ENCODE measurements at regions not wholly inside any gene's neighbourhood (a gene's known extent, or its start where the extent isn't known, plus 50 kb on each side); places are given as distances from the start of the nearest gene placed in this dataset.

DNA sequence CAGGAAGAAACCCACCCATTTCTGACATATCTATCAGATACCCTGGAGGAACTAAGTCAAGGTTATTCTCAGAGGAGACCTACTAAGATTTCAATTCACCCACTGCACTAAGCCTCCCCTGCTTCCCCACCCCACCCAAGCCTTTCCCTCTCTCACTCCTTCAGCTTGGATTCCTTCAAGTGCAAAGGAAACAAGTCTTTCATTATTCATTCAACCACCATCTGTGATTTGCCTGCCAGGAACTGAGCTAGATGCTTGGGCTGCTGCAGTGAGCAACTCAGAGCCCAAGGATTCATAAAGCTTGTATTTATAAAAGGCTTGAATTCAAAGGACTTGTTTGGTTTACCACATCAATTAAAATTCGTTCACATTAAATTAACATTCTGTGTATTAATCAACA is 161.3 kb downstream of the GXYLT1 start:
- Histone ChIP-seq H3K4me3 (no peak overlapping the region), H3K9me3 (no peaks in the 10 kb centered on the region), H3K36me3 (no peaks in the 10 kb centered on the region), H3K4me1 (no peaks in the 10 kb centered on the region), H3K27me3 (no peaks in the 10 kb centered on the region), H3K27ac (no peak overlapping the region)
- DNase-seq: no peak
- TF ChIP-seq, protein P1, sequence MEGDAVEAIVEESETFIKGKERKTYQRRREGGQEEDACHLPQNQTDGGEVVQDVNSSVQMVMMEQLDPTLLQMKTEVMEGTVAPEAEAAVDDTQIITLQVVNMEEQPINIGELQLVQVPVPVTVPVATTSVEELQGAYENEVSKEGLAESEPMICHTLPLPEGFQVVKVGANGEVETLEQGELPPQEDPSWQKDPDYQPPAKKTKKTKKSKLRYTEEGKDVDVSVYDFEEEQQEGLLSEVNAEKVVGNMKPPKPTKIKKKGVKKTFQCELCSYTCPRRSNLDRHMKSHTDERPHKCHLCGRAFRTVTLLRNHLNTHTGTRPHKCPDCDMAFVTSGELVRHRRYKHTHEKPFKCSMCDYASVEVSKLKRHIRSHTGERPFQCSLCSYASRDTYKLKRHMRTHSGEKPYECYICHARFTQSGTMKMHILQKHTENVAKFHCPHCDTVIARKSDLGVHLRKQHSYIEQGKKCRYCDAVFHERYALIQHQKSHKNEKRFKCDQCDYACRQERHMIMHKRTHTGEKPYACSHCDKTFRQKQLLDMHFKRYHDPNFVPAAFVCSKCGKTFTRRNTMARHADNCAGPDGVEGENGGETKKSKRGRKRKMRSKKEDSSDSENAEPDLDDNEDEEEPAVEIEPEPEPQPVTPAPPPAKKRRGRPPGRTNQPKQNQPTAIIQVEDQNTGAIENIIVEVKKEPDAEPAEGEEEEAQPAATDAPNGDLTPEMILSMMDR (IDR thresholded peaks at IDR 0.05): no peak
- intact Hi-C loops (cut with DNase I): no loop called here
- ATAC-seq: no peak

GRCh38 chr12:41981758-41982157 is 162.9 kb downstream of the GXYLT1 start:
- DNase-seq (no peak), ATAC-seq (no peak)
- Histone ChIP-seq H3K27ac (no peak overlapping the region), H3K4me3 (no peak overlapping the region), H3K4me1 (no peaks in the 10 kb centered on the region), H3K27me3 (no peaks in the 10 kb centered on the region), H3K9me3 (no peaks in the 10 kb centered on the region), H3K36me3 (no peaks in the 10 kb centered on the region)
- intact Hi-C loops (cut with DNase I): no loop called here
- TF ChIP-seq, protein P1 (IDR thresholded peaks at IDR 0.05): no peak

GRCh38 chr12:41981013-41981412 is 163.7 kb downstream of the GXYLT1 start:
- TF ChIP-seq, protein P1 (IDR thresholded peaks at IDR 0.05): no peak
- no peaks in the 10 kb centered on the region for H3K27me3 ChIP-seq
- H3K27ac ChIP-seq: no peak overlapping the region
- no peak for ATAC-seq
- no peaks in the 10 kb centered on the region for H3K4me1 ChIP-seq
- H3K4me3 ChIP-seq: no peak overlapping the region
- DNase-seq: no peak
- no peaks in the 10 kb centered on the region for H3K36me3 ChIP-seq
- no peaks in the 10 kb centered on the region for H3K9me3 ChIP-seq
- intact Hi-C loops (cut with DNase I): no loop called here

DNA sequence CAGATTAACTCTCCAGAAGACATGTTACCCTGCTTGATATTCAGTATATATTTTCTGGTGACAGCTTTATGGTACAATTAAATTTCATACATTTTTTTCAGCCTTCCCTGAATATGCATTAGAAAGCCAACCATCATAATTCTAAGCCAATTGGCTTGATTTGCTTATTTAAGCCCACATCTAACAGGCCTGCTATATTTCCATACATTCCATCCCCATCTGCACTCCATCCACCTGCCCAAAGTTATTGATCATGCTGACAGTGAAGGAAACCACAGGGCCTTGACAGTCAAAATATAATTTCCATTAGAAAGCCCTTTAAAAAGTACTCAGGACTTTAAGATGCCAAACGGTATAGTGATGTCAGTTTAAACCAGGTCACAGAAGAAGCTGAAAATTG is 164.3 kb downstream of the GXYLT1 start:
- H3K27ac ChIP-seq: no peak overlapping the region
- TF ChIP-seq, protein P1 (IDR thresholded peaks at IDR 0.05): no peak
- no peaks in the 10 kb centered on the region for H3K4me1 ChIP-seq
- ATAC-seq (no peak), DNase-seq (no peak)
- H3K4me3 ChIP-seq: no peak overlapping the region
- intact Hi-C loops (cut with DNase I): no loop called here
- H3K9me3 ChIP-seq: no peaks in the 10 kb centered on the region
- H3K36me3 ChIP-seq: no peaks in the 10 kb centered on the region
- no peaks in the 10 kb centered on the region for H3K27me3 ChIP-seq

GRCh38 chr12:41979574-41979973 is 165.1 kb downstream of the GXYLT1 start:
- Histone ChIP-seq H3K27ac (no peak overlapping the region), H3K27me3 (no peaks in the 10 kb centered on the region), H3K36me3 (no peaks in the 10 kb centered on the region), H3K9me3 (no peaks in the 10 kb centered on the region), H3K4me3 (no peak overlapping the region), H3K4me1 (no peaks in the 10 kb centered on the region)
- ATAC-seq (no peak), DNase-seq (no peak)
- intact Hi-C loops (cut with DNase I): no loop called here
- TF ChIP-seq, protein P1 (IDR thresholded peaks at IDR 0.05): no peak

DNA sequence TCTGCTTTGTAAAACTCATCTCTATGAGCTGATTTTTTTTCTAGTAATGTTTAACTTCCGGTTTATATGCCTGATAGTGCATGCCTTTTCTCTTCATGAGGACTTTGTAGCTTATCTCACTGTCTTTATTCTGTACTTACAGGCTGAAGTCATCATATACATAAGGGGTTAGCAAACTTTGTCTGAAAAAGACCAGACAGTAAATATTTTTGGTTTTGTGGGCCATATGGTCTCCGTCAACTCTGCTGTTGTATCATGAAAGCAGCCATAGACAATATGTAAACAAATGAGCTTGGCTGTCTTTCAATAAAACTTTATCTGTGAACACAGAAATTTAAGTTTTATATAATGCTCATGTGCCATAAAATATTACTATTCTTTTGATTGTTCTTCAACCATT is 172.1 kb downstream of the GXYLT1 start:
- H3K27ac ChIP-seq: no peak overlapping the region
- DNase-seq: no peak
- intact Hi-C loops (cut with DNase I): no loop called here
- no peaks in the 10 kb centered on the region for H3K9me3 ChIP-seq
- no peaks in the 10 kb centered on the region for H3K27me3 ChIP-seq
- H3K4me1 ChIP-seq: no peaks in the 10 kb centered on the region
- H3K36me3 ChIP-seq: no peaks in the 10 kb centered on the region
- TF ChIP-seq, protein P1 (IDR thresholded peaks at IDR 0.05): no peak
- no peak for ATAC-seq
- H3K4me3 ChIP-seq: no peak overlapping the region

All from upper lobe of right lung (tissue), 1 donor.